GM13976 (cell line): ENCODE measurements at regions not wholly inside any gene's neighbourhood (a gene's known extent, or its start where the extent isn't known, plus 50 kb on each side); places are given as distances from the start of the nearest gene placed in this dataset.

Experiments used
- DNase-seq: peaks from one replicate; pipeline ENCODE4 v3.0.0; 2012; ENCODE audit warnings: low spot score
- in situ Hi-C: fragments of 300-500 bp; cut with MboI; formaldehyde crosslinking; loops from one replicate; pipeline ENCODE4 v1.12.0; 2022; ENCODE audit warnings: low sequenced_read_pairs, mixed read lengths, inconsistent platforms; ENCODE audit not compliant: unreplicated experiment
- TF ChIP-seq, protein P1 (sequence below): IDR thresholded peaks from 2 replicates; pipeline ENCODE4 v1.5.1; 2012; ENCODE audit warnings: borderline replicate concordance, mild to moderate bottlenecking; ENCODE audit not compliant: insufficient read depth; ENCODE audit errors: extremely low read depth, missing control alignments, control extremely low read depth

DNA sequence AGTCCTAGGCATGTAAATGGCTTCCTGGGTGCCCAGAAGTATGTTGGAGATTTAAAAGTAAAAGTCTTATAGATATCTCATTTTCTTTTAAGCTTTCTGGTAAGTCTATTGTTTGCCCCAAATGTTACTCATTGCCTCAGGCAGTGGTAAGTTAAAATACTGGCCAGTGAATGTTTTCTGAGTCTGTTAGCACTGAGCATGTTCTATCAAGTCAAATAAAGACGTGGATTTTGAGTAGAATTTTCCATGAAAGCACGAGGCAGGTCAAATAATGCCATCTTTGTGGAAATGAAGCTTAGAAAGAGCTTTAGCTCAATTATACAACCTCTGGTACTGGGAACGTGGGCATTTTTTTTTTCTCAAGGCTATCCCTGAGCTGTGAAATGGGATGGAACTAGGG, 651.3 kb upstream of the ACO1 start:
- in situ Hi-C loops: no loop called here
- DNase-seq: no peak
- TF ChIP-seq, protein P1, sequence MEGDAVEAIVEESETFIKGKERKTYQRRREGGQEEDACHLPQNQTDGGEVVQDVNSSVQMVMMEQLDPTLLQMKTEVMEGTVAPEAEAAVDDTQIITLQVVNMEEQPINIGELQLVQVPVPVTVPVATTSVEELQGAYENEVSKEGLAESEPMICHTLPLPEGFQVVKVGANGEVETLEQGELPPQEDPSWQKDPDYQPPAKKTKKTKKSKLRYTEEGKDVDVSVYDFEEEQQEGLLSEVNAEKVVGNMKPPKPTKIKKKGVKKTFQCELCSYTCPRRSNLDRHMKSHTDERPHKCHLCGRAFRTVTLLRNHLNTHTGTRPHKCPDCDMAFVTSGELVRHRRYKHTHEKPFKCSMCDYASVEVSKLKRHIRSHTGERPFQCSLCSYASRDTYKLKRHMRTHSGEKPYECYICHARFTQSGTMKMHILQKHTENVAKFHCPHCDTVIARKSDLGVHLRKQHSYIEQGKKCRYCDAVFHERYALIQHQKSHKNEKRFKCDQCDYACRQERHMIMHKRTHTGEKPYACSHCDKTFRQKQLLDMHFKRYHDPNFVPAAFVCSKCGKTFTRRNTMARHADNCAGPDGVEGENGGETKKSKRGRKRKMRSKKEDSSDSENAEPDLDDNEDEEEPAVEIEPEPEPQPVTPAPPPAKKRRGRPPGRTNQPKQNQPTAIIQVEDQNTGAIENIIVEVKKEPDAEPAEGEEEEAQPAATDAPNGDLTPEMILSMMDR: no peak

DNA sequence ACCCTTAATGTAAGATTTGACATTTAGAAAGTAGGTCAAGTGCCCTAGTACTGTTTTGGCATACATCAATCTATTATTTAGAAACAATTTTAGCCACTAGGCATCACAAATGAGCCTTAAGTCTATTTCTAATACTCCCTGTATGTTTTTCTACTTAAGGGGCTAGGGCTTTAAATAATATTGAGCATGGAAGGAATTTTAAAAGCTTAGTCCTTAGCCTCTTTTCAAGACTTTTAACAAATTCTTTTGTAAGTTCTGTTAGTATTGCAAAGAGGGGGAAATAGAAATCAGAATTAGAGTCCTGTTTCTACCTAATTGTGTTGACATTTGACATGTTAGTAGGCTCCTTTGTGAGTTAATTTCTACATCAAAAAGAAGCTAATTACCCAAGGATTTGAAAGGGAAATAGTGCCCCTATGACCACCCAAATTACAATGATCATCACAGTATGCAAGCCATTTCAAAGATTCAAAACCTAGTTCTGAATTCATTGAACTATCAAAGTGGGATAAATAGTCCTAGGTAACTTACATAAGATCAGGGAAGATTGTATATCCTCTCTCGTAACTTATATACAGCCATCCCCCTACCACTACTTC, 647.8 kb upstream of the ACO1 start:
- in situ Hi-C loops: no loop called here
- DNase-seq: no peak
- TF ChIP-seq, protein P1: no peak

DNA sequence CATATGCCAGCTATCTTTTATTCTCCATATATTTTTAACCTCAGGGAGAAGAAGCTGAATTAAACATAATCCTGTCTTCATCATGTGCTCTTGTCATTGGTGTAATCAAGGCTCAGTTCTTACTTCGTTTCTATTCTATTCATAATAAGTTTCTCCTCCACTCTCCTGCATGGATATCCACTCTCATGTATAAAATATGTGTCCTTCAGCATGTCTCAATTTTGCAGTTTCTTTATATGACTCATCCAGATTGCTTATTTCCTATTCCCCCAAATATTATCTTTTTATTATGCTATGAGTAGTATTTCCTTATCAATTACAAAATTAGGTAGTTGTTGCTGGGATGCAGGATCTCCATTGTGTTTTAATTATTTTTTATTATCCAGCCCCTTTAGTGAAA, 643.7 kb upstream of the ACO1 start:
- in situ Hi-C loops: no loop called here
- TF ChIP-seq, protein P1: no peak
- no peak for DNase-seq

DNA sequence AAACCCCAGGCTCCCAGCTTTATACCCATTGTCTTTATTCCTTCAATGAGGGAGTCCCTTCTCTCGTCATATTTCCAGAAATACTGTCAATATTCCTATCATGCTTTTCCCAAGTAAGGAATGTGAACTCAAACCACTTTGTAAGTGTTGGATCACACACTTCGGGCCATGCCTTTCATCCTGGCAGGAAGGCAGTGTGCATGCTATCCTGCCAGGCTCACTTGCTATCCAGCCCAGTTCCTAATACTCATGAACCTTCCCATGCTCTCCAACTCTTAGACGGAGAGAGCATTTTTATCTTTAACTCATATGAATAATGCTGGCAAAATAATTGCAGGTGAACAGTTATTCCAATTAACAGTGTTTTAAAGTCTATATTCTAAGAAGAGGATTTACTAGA, 639.9 kb upstream of the ACO1 start:
- in situ Hi-C loops: no loop called here
- DNase-seq: no peak
- TF ChIP-seq, protein P1: no peak

DNA sequence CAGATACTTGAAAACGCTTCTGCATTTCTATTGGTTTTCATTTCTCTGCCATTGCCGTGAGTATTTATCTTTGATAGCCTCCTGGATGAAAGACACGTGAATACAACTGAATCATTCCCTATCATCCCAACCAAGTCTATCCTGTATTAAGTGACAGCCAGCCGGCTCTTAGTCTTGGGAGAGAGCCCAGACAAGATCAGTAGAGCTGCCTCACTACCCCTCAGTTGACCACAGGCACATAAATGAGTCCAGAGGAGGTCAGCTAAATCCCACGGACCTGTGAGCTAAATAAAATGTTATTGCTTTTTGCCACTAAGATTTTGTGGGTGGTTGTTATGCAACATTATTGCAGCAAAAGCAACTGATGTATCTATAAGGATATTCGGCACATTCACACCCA, 639.0 kb upstream of the ACO1 start:
- DNase-seq: no peak
- in situ Hi-C loops: no loop called here
- TF ChIP-seq, protein P1: no peak

DNA sequence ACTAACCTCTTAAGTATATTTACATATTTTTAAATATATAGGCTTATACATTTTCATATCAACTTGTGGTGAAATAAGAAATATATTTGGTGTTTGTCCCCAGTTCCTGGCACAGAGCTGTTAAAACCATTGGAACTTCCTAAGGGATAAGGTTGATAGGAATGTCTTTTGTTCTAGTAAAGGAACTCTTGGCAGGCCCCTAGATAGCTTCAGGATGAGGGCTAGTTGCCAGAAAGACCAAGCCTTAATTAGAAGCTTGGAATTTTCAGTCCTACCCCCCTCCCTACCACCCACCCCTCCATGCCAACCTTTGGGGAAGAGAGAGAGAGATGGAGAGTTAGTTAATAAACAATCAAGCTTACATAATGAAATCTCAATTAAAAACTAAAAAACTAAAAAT, 638.6 kb upstream of the ACO1 start:
- DNase-seq: no peak
- TF ChIP-seq, protein P1: no peak
- in situ Hi-C loops: no loop called here
